Fibroblast of lung (primary cell): ENCODE measurements at regions not wholly inside any gene's neighbourhood (a gene's known extent, or its start where the extent isn't known, plus 50 kb on each side); places are given as distances from the start of the nearest gene placed in this dataset.
"Not testable (repeated sequence)": the region's sequence is repeated elsewhere in the genome, so short reads cannot be mapped to it uniquely, and the experiment has no call there.

Experiments
- DNase-seq, 2 donors: peaks; one replicate each; pipeline versions ENCODE4 v3.0.0 to v3.0.0-alpha.2; 2010; ENCODE audit warnings: low read depth in 2 of 2
- H2AFZ ChIP-seq: 2 replicates; pipeline ENCODE4 v1.5.1; 2012; ENCODE audit warnings: low read length, control low read depth, inconsistent platforms
- H3K27ac ChIP-seq: 2 replicates; pipeline ENCODE4 v1.5.1; 2011; ENCODE audit warnings: low read length, control low read depth; ENCODE audit not compliant: insufficient read depth
- H3K27me3 ChIP-seq: 2 replicates; pipeline ENCODE4 v1.5.1; 2011; ENCODE audit warnings: mild to moderate bottlenecking, low read length; ENCODE audit not compliant: control insufficient read depth, insufficient read depth
- H3K36me3 ChIP-seq: 2 replicates; pipeline ENCODE4 v1.5.1; 2011; ENCODE audit warnings: low read length; ENCODE audit not compliant: control insufficient read depth, insufficient read depth
- H3K4me1 ChIP-seq: 2 replicates; pipeline ENCODE4 v1.5.1; 2011; ENCODE audit warnings: low read length; ENCODE audit not compliant: control insufficient read depth, insufficient read depth; ENCODE audit errors: extremely low read depth
- H3K4me2 ChIP-seq: 2 replicates; pipeline ENCODE4 v1.5.1; 2011; ENCODE audit warnings: low read length, control low read depth; ENCODE audit not compliant: insufficient read depth; ENCODE audit errors: extremely low read depth
- H3K4me3 ChIP-seq, 4 experiments: fragments of 200-600 bp in 1 of 4; sonication (generic) in 1 of 4; replicated peaks in 1 of 4; 2 replicates each; pipeline ENCODE4 v1.5.1; 2011 to 2016; ENCODE audit warnings: low read length in 4 of 4, low read depth in 3 of 4, mild to moderate bottlenecking in 3 of 4, control low read depth in 2 of 4, inconsistent platforms in 1 of 4, mixed read lengths in 1 of 4; ENCODE audit not compliant: insufficient read depth in 1 of 4; ENCODE audit errors: control extremely low read depth in 1 of 4
- H3K79me2 ChIP-seq: 2 replicates; pipeline ENCODE4 v1.5.1; 2012; ENCODE audit warnings: mild to moderate bottlenecking, low read length, inconsistent platforms; ENCODE audit not compliant: control insufficient read depth, insufficient read depth
- H3K9ac ChIP-seq: 2 replicates; pipeline ENCODE4 v1.5.1; 2011; ENCODE audit warnings: mild to moderate bottlenecking, low read length, control low read depth; ENCODE audit not compliant: insufficient read depth
- H3K9me3 ChIP-seq: 2 replicates; pipeline ENCODE4 v1.5.1; 2012; ENCODE audit warnings: low read depth, low read length; ENCODE audit not compliant: control insufficient read depth, insufficient read depth
- H4K20me1 ChIP-seq: 2 replicates; pipeline ENCODE4 v1.5.1; 2011; ENCODE audit warnings: low read length; ENCODE audit not compliant: control insufficient read depth, insufficient read depth; ENCODE audit errors: extremely low read depth
- EZH2 ChIP-seq: IDR thresholded peaks from 2 replicates; pipeline ENCODE4 v1.5.1; 2012; ENCODE audit warnings: low read length, control low read depth, mild to moderate bottlenecking; ENCODE audit errors: missing control alignments
- TF ChIP-seq, protein P1 (sequence below), 2 donors: IDR thresholded peaks in 1 of 2; conservative IDR thresholded peaks in 1 of 2; 1 replicate in 1 of 2; 2 replicates in 1 of 2; pipeline ENCODE4 v1.5.1; 2011 to 2012; ENCODE audit warnings: low read length in 2 of 2, control low read depth in 1 of 2, inconsistent platforms in 1 of 2, low read depth in 1 of 2, mild to moderate bottlenecking in 1 of 2

DNA sequence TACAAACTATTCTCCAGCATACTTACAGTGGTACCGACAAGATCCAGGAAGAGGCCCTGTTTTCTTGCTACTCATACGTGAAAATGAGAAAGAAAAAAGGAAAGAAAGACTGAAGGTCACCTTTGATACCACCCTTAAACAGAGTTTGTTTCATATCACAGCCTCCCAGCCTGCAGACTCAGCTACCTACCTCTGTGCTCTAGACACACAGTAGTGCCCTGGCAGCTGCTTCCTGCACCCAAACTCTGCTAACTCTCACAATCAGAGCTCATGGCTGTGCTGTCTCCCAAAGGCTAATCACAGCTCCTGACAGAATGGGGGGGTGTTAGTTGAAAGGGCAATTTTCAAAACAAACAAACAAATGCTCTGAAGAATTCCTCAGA is 95.2 kb upstream of the OR4E1 start:
- H3K9me3 ChIP-seq, result no peaks in the 10 kb centered on the region
- H3K4me3 ChIP-seq, result no peak overlapping the region
- H3K27ac ChIP-seq, result no peak overlapping the region
- H4K20me1 ChIP-seq, result no peaks in the 10 kb centered on the region
- DNase-seq, result no peak
- no peaks in the 10 kb centered on the region for H3K27me3 ChIP-seq
- no peaks in the 10 kb centered on the region for H3K79me2 ChIP-seq
- H2AFZ ChIP-seq, result no peak overlapping the region
- no peak overlapping the region for H3K4me2 ChIP-seq
- no peaks in the 10 kb centered on the region for H3K4me1 ChIP-seq
- no peak overlapping the region for H3K9ac ChIP-seq
- H3K36me3 ChIP-seq, result no peaks in the 10 kb centered on the region
- TF ChIP-seq EZH2, result no peak
- TF ChIP-seq, protein P1, sequence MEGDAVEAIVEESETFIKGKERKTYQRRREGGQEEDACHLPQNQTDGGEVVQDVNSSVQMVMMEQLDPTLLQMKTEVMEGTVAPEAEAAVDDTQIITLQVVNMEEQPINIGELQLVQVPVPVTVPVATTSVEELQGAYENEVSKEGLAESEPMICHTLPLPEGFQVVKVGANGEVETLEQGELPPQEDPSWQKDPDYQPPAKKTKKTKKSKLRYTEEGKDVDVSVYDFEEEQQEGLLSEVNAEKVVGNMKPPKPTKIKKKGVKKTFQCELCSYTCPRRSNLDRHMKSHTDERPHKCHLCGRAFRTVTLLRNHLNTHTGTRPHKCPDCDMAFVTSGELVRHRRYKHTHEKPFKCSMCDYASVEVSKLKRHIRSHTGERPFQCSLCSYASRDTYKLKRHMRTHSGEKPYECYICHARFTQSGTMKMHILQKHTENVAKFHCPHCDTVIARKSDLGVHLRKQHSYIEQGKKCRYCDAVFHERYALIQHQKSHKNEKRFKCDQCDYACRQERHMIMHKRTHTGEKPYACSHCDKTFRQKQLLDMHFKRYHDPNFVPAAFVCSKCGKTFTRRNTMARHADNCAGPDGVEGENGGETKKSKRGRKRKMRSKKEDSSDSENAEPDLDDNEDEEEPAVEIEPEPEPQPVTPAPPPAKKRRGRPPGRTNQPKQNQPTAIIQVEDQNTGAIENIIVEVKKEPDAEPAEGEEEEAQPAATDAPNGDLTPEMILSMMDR (conservative IDR thresholded peaks at IDR 0.05 in 1 of 2, IDR thresholded peaks at IDR 0.05 in 1 of 2; ENCODE audit: low read depth in 1 of 2, low read length in 2 of 2), result no peak

DNA sequence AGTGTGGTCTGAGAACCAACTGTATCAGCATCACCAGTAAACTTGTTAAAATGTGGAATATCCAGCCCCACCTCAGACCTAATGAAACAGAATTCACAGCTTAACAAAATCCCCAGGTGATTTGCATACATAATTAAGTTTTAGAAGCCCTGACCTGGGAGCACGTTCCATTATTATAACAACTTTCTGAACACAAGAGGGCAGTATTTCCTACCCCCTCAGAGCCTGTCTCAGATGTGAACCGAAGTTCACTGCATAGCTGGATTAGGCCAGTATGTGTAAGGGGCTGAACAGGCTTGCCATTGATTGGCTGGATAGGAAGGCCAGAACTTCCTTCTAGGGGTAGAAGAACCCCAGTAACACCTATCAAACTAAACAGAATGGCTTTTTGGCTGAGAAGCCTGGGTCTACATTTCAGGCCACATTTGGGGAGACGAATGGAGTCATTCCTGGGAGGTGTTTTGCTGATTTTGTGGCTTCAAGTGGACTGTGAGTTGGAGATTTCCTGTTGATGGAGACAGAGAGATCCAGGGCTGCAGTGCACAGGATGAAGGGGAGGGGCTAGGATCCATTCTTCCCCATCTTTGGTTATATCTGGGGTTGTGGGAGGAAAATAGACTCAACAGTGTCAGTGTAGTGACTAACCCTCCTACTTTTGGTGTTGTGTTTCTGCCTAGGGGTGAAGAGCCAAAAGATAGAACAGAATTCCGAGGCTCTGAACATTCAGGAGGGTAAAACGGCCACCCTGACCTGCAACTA is 94.7 kb upstream of the OR4E1 start:
- Histone ChIP-seq H3K4me3 (no peak overlapping the region), H3K9me3 (no peaks in the 10 kb centered on the region), H2AFZ (no peak overlapping the region), H3K9ac (no peak overlapping the region), H3K4me2 (no peak overlapping the region), H3K79me2 (no peaks in the 10 kb centered on the region), H3K27me3 (no peaks in the 10 kb centered on the region), H3K36me3 (no peaks in the 10 kb centered on the region), H3K4me1 (no peaks in the 10 kb centered on the region), H4K20me1 (no peaks in the 10 kb centered on the region), H3K27ac (no peak overlapping the region)
- TF ChIP-seq, protein P1 (conservative IDR thresholded peaks at IDR 0.05 in 1 of 2, IDR thresholded peaks at IDR 0.05 in 1 of 2; ENCODE audit: low read depth in 1 of 2, low read length in 2 of 2), result peak; percentile 34 to 35
- TF ChIP-seq EZH2, result no peak
- DNase-seq, result no peak

DNA sequence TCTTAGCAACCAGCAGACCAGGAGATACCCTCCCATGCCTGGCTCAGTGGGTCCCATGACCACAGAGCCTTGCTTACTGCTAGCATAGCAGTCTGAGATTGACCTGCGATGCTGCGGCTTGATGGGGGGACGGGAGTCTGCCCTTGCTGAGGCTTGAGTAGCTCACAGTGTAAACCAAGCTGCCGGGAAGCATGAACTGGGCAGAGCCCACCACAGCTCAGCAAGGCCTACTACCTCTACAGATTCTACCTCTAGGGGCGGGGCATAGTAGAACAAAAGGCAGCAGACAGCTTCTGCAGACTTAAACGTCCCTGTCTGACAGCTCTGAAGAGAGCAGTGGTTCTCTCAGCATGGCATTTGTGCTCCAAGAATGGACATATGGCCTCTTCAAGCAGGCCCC is 86.7 kb upstream of the OR4E1 start:
- not testable (repeated sequence) for DNase-seq, H3K79me2 ChIP-seq, H2AFZ ChIP-seq, H3K4me1 ChIP-seq, H3K4me2 ChIP-seq, H3K36me3 ChIP-seq, H3K27ac ChIP-seq, H4K20me1 ChIP-seq, H3K27me3 ChIP-seq, H3K9me3 ChIP-seq, H3K4me3 ChIP-seq, H3K9ac ChIP-seq
